Forelimb muscle (tissue), 1 donor: ENCODE measurements at regions not wholly inside any gene's neighbourhood (a gene's known extent, or its start where the extent isn't known, plus 50 kb on each side); places are given as distances from the start of the nearest gene placed in this dataset.

Experiments used
- DNase-seq: peaks from one replicate; pipeline ENCODE4 v3.0.0-alpha.2; 2013; ENCODE audit warnings: low read depth

GRCh38 chr4:125801924-125802323 lies 487.2 kb downstream of the FAT4 start:
- no peak for DNase-seq

GRCh38 chr4:125808022-125808421 lies 493.3 kb downstream of the FAT4 start:
- no peak for DNase-seq

- DNase-seq: no peak
Observed at GRCh38 chr4:125808570-125808969, 493.8 kb downstream of the FAT4 start.

DNA sequence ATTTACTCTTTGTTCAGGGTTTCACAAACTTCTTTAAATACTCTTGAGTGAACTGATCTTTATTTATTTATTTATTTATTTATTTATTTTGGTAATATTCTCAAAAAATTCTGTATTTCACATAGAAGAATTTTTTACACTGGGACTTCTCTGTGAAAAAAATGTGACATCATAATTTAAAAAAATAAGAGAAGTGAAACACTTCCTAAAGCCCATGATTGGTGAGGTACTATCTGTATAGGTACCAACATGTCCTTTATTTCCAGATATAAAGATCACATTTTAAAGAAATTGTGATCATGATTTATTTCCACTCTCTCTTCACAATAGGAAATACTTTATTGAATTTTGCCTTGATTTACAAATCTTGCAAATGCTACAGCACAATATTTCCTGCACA lies 497.1 kb downstream of the FAT4 start:
- DNase-seq: no peak

DNA sequence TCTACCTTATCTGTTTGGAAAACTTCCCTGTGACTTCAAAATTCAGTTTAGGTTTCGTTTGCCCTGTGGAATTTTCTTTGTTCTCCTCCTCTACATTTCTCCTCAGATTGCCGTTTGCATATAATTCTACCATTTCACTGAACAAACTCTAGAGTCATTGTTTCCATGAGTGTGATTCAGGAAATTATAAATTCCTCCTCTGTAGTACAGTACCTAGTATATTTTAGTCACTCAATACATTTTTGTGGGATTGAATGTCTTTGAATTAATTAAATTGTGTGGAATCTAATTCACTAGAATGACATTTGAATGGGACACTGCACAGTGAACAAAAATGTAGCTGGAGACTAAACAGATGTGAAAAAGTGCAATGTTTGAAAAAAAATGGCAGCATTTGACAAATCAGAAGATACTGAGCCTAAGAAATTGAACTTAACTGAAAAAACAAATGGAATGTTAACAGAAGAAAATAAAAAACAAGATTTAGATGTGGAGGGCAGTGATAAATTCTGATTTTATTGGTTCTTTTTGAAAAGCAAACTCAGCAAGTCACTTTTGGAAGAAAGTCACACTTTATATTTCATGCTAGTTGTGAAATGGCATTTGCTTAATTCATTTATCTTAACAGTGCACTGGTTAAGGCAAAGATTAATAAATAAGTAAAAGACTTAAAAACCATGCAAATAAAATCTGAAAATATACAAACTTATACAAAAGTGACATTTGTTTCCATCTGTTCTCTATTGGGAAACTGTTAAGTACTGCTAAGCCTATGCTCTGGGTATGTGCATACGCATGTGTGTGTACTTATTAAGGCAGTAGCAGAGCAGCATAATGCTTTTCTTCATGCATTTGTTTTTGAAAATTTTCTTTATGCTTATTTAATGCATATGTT lies 512.3 kb downstream of the FAT4 start:
- no peak for DNase-seq

DNA sequence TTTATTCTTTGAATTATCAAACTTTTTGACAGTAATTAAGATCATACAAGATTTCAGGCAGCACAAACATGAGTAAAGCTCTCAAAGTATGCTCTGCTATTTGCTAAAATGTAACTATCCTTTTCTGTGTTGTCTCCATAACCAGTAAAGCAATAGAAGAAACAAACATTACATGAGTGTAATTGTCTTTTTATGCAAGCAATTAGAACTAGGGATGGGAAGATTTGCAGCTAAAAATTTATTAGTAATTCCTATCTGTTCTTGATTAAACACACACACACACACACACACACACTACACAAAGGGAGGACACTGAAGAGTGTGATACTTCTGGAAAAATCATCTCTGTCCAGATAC lies 512.9 kb downstream of the FAT4 start:
- no peak for DNase-seq

DNA sequence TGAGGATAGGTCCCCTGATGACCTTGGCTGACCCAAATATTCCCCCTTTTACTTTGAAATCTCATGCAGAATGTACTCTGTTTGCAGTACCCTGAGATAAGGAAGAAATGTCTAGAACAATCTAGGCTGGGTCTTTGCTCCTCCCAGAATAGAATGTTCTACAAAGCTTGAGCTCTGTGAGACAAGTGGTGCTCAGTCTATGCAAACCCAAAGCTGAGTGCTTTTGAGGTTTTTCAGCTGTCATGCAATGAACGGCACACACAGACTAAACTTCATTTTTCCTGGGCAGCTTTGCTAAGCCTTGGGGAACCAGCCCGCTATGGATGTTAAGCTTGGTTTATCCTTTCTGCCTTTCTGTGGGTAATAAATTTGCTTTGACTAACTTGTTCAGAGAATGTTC lies 513.6 kb downstream of the FAT4 start:
- no peak for DNase-seq

DNA sequence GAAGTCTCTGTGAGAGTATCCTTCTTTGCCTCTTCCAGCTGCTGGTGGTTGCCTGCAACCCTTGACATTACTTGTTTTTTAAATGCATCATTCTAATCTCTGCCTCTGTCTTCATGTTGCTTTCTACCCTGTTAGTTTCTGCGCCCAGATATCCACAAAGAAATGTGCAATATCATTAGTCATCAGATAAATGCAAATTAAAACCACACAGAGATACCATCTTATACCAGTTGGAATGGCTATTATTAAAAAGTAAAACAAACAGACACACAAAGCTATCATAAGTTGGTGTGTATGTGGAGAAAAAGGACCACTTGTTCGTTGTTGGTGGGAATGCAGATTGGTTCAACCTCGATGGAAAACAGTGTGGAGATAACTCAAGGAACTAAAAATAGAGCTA lies 517.4 kb downstream of the FAT4 start:
- DNase-seq: no peak

DNA sequence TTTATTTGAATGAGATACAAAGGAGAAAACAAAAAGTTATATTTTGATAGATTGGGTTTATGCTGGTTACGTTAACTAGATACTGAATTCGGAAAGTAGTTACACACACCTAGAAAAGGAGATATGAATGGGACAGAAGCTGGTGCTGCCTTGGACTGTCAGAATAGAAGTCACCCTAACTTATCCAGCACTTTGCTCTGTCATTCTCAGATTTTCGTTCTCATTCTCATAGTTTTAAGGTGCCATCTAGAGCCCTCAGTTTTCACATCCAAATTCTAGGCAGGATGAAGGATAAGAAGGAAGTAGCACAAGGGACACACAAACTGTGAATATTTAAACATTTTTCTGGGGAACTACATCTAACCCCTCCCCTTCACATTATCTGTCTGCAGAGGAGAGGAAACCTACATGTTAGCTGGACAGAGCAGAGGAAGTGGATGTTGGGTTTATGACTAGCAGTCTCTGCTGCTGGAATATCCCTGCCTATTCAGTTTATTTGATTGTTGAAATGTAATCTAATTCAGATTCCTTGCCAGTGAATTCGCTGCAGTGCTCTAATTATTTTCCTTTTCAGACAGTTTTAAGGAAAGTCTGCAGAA lies 521.9 kb downstream of the FAT4 start:
- no peak for DNase-seq

GRCh38 chr4:125837493-125838201 lies 522.9 kb downstream of the FAT4 start:
- no peak for DNase-seq

GRCh38 chr4:125838202-125838601 lies 523.4 kb downstream of the FAT4 start:
- DNase-seq: no peak

DNA sequence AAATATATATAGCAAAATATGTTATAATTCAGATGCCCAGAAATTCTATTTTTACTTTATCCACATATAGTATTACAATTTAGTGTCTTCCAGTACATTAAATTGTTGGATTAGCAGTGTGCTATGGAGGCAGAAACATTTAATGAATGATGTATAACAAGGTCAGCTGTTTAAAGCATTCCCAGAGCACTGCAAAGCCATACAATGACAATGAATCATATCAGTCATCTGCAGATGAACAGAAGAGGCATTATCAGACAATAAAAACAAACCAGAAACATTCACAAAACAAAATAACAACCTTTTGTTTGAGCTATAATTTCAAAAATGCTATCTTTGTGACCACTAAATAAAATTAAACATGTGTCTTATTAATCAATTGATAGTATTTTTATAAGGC lies 524.2 kb downstream of the FAT4 start:
- DNase-seq: no peak

DNA sequence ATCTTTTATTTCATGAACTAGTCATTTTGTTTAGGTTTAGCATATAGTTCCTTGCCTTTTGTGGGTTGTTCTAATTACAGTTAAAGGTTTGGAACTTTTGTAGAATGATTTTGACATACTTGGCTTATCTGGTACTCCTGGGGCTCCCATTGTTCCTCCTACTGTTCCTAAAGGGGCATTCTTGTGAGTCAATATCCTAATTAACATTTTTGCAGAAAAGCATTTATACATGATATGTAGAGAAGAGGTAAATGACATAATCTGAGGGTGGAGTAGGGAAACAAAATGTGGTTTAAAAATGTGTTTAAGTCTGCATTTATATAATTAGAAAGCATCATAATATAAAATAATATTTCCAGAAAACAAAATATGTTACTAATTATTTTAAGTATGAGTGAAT lies 529.2 kb downstream of the FAT4 start:
- no peak for DNase-seq

GRCh38 chr4:125847518-125847917 lies 532.8 kb downstream of the FAT4 start:
- DNase-seq: no peak

- no peak for DNase-seq
Observed at GRCh38 chr4:125849869-125850268, 535.1 kb downstream of the FAT4 start.

GRCh38 chr4:125891597-125892258 lies 577.0 kb downstream of the FAT4 start:
- no peak for DNase-seq

DNA sequence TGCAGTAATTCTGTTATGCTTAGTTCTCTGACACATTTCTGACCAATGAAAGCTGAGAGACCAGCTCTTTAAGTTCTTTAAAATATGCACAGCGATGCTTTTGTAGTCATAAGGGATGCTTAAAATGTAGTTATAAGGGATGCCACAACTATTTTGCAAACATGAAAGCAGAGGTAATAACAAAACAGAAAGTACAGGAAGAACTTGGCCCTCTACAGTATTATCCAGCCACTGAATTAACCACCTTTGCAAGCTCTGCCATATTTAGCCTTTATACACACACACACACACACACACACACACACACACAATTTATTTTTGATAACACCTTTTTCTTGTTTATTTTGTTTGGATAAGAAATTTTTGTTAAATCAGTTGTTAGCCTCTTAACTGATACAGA lies 590.0 kb downstream of the FAT4 start:
- no peak for DNase-seq

DNA sequence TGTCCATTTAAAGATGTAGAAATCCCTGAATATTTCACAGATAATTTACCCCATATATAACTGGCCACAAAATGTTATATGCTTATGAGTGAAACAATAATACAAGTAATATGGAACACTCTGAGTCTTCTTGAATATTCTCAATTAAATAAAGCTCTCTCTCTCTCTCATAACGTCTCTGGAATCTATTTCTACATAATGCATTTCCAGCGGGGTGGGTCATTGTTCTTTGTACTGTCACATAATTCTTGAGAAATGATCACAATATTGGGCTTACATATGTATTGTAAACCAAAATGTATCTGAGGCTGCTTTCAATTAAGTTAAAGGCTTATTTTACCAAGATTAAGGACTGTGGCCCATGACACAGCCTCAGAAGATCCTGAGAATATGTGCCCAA lies 596.3 kb downstream of the FAT4 start:
- no peak for DNase-seq

GRCh38 chr4:125911481-125911880 lies 596.7 kb downstream of the FAT4 start:
- DNase-seq: no peak

- no peak for DNase-seq
Observed at GRCh38 chr4:125917559-125917958, 602.8 kb downstream of the FAT4 start.

DNA sequence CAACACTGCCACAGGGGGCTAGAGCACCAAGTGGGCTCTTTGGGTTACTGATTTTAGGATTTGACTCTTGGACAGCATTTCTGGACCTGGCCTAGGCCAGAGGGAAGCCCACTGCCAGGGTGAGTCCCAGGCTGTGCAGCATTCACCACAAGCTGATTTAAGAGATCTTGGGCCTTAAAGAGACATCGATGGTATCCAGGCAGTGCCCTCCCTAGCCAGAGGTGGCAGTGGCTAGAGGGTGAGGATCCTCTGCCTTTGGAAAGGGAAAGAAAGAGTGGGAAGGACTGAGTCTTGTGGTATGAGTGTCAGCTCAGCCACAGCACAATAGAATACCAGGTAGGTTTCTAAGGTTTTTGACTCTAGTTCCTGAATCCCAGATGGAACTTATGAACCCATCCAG lies 613.9 kb downstream of the FAT4 start:
- DNase-seq: no peak

DNA sequence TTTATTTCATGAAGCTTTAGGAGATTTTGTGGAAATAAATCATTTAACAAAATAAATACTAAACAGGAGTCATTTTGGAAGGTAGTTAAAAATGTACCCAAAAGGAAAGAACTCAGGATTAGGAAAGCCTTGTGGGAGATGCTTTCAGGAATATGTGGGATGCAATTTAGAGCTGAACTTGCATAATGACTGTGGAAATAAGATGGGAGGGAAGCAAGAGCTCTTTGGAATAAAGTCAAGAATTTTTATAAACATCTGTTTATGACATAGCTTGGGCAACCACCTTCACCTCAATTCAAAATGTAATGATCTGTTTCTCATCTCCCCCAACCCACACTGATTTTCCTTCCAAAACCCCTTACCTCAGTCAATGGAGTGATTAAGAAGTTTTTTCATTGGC lies 623.8 kb downstream of the FAT4 start:
- no peak for DNase-seq
